ENCODE measurements at regions not wholly inside any gene's neighbourhood (a gene's known extent, or its start where the extent isn't known, plus 50 kb on each side); places are given as distances from the start of the nearest gene placed in this dataset.

DNA sequence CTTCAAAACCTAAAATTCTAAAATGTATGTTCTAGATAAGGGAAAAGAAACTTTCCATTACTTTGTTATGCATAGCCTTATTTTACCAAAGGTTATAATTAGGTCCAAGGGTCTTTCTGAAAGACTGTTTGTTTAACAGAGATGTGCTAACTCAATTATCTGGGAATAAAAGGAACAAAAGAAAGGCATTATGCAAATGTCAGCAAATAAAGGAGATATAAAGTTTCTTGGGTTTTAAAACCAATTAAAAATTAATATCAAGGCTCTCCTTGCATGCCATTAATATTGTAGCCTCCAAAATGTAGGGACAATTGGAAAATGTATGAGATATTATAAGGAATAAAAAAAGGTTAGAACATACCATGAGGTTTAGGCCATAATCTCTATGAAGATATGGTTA is 87.8 kb upstream of the DOCK10 start:
- Histone ChIP-seq H3K4me3 (no peak overlapping the region), H4K20me1 (ENCODE audit: control insufficient read depth, insufficient read depth) (no peaks in the 10 kb centered on the region), H3K4me2 (ENCODE audit: control insufficient read depth, insufficient read depth) (no peak overlapping the region), H3K27ac (ENCODE audit: control insufficient read depth, insufficient read depth) (no peak overlapping the region), H2AFZ (ENCODE audit: control insufficient read depth, low read depth, low read length) (no peak overlapping the region), H3K27me3 (replicated peaks in 1 of 2; ENCODE audit: control insufficient read depth in 2 of 2, insufficient read depth in 2 of 2, low read length in 1 of 2) (no peaks in the 10 kb centered on the region), H3K9me3 (replicated peaks; ENCODE audit: control insufficient read depth, insufficient read depth, low read length) (no peaks in the 10 kb centered on the region), H3K9ac (ENCODE audit: control insufficient read depth, insufficient read depth, low read length) (no peak overlapping the region), H3K4me1 (ENCODE audit: control insufficient read depth, insufficient read depth, low read length) (no peaks in the 10 kb centered on the region), H3K79me2 (ENCODE audit: control insufficient read depth, insufficient read depth, low read length) (no peaks in the 10 kb centered on the region), H3K36me3 (ENCODE audit: control insufficient read depth in 2 of 2, insufficient read depth in 2 of 2, low read length in 1 of 2) (no peaks in the 10 kb centered on the region)
- ChIA-PET SMC1A (ENCODE audit: uncharacterized antibody, unreplicated experiment) (no interaction called here), POLR2A (no interaction called here), CTCF (interaction anchor here (0.7 to 1.6 kb wide), 3 partner anchors 14 to 536 kb away, joined by 3 to 4 read pairs (median 4); no protein-coding TSS in a partner anchor), RAD21 (ENCODE audit: unreplicated experiment) (no interaction called here)
- FAIRE-seq, result no peak
- intact Hi-C loops (cut with micrococcal nuclease; ENCODE audit: unreplicated experiment) (no loop called here), in situ Hi-C loops (cut with MboI) (no loop called here)
- no TSS peak for BruUV-seq (replicated peaks)
- ATAC-seq, result no peak
- TF ChIP-seq SPI1 (IDR thresholded peaks at IDR 0.05; ENCODE audit: borderline replicate concordance, insufficient read depth, low read depth, low read length), result no peak
- no peak for TF ChIP-seq BCL11A (IDR thresholded peaks at IDR 0.05; ENCODE audit: low read depth, low read length)
- TF ChIP-seq TCF7 (IDR thresholded peaks at IDR 0.05; ENCODE audit: borderline replicate concordance), result no peak
- TF ChIP-seq WRNIP1 (IDR thresholded peaks at IDR 0.05; ENCODE audit: borderline replicate concordance, low read depth, low read length), result no peak
- no peak for TF ChIP-seq POLR2AphosphoS5 (IDR thresholded peaks at IDR 0.05; ENCODE audit: low read length)
- TF ChIP-seq ZZZ3 (IDR thresholded peaks at IDR 0.05; ENCODE audit: control insufficient read depth, insufficient read length, low read depth), result no peak
- TF ChIP-seq PAX5 (IDR thresholded peaks at IDR 0.05; ENCODE audit: borderline replicate concordance, low read depth, low read length), result no peak
- TF ChIP-seq EED (IDR thresholded peaks at IDR 0.05; ENCODE audit: low read depth), result no peak
- no peak for TF ChIP-seq CHD1 (IDR thresholded peaks at IDR 0.05; ENCODE audit: low read depth, low read length)
- TF ChIP-seq SMAD1 (IDR thresholded peaks at IDR 0.05; ENCODE audit: low read depth, partially characterized antibody), result no peak
- TF ChIP-seq IRF4 (IDR thresholded peaks at IDR 0.05; ENCODE audit: low read depth, low read length), result no peak
- TF ChIP-seq CEBPB (IDR thresholded peaks at IDR 0.05; ENCODE audit: borderline replicate concordance in 1 of 2, low read depth in 2 of 2, low read length in 2 of 2), result no peak
- TF ChIP-seq POLR2A (IDR thresholded peaks at IDR 0.05; ENCODE audit: low read depth, low read length), result no peak
- TF ChIP-seq, protein P1, sequence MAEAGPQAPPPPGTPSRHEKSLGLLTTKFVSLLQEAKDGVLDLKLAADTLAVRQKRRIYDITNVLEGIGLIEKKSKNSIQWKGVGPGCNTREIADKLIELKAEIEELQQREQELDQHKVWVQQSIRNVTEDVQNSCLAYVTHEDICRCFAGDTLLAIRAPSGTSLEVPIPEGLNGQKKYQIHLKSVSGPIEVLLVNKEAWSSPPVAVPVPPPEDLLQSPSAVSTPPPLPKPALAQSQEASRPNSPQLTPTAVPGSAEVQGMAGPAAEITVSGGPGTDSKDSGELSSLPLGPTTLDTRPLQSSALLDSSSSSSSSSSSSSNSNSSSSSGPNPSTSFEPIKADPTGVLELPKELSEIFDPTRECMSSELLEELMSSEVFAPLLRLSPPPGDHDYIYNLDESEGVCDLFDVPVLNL (IDR thresholded peaks at IDR 0.05; ENCODE audit: low read depth, low read length), result no peak
- no peak for TF ChIP-seq RUNX3 (IDR thresholded peaks at IDR 0.05; ENCODE audit: low read length)
- no peak for TF ChIP-seq ZSCAN29 (IDR thresholded peaks at IDR 0.05)
- TF ChIP-seq, protein P2, sequence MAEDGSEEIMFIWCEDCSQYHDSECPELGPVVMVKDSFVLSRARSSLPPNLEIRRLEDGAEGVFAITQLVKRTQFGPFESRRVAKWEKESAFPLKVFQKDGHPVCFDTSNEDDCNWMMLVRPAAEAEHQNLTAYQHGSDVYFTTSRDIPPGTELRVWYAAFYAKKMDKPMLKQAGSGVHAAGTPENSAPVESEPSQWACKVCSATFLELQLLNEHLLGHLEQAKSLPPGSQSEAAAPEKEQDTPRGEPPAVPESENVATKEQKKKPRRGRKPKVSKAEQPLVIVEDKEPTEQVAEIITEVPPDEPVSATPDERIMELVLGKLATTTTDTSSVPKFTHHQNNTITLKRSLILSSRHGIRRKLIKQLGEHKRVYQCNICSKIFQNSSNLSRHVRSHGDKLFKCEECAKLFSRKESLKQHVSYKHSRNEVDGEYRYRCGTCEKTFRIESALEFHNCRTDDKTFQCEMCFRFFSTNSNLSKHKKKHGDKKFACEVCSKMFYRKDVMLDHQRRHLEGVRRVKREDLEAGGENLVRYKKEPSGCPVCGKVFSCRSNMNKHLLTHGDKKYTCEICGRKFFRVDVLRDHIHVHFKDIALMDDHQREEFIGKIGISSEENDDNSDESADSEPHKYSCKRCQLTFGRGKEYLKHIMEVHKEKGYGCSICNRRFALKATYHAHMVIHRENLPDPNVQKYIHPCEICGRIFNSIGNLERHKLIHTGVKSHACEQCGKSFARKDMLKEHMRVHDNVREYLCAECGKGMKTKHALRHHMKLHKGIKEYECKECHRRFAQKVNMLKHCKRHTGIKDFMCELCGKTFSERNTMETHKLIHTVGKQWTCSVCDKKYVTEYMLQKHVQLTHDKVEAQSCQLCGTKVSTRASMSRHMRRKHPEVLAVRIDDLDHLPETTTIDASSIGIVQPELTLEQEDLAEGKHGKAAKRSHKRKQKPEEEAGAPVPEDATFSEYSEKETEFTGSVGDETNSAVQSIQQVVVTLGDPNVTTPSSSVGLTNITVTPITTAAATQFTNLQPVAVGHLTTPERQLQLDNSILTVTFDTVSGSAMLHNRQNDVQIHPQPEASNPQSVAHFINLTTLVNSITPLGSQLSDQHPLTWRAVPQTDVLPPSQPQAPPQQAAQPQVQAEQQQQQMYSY (CRISPR knock-in tag; IDR thresholded peaks at IDR 0.05), result no peak
- DNase-seq (ENCODE audit: low read depth, low spot score), result no peak
